Choroid plexus epithelial cell (primary cell): ENCODE measurements at regions not wholly inside any gene's neighbourhood (a gene's known extent, or its start where the extent isn't known, plus 50 kb on each side); places are given as distances from the start of the nearest gene placed in this dataset.
"Not testable (repeated sequence)": the region's sequence is repeated elsewhere in the genome, so short reads cannot be mapped to it uniquely, and the experiment has no call there.

Experiments
- DNase-seq: peaks from one replicate; pipeline ENCODE4 v3.0.0-alpha.2; 2010; ENCODE audit warnings: low read depth
- H3K4me3 ChIP-seq: 2 replicates; pipeline ENCODE4 v1.5.1; 2011; ENCODE audit warnings: low read depth, mild to moderate bottlenecking, control low read depth, low read length, moderate library complexity
- CTCF ChIP-seq: conservative IDR thresholded peaks from 2 replicates; pipeline ENCODE4 v1.5.1; 2011; ENCODE audit warnings: low read depth, mild to moderate bottlenecking, control low read depth, inconsistent platforms, low read length, moderate library complexity

GRCh38 chr10:31210190-31210589, 108.8 kb upstream of the ZEB1 start:
- no peak overlapping the region for H3K4me3 ChIP-seq
- no peak for TF ChIP-seq CTCF
- DNase-seq, result no peak

- DNase-seq, result no peak
- no peak overlapping the region for H3K4me3 ChIP-seq
Measured at GRCh38 chr10:31213959-31214358, 105.1 kb upstream of the ZEB1 start.

GRCh38 chr10:31215052-31215451, 104.0 kb upstream of the ZEB1 start:
- H3K4me3 ChIP-seq, result no peak overlapping the region
- DNase-seq, result no peak
- TF ChIP-seq CTCF, result no peak

More at GRCh38 chr10:31213959-31214358, 105.1 kb upstream of the ZEB1 start:
- no peak for TF ChIP-seq CTCF

GRCh38 chr10:31219306-31219705, 99.7 kb upstream of the ZEB1 start:
- no peak overlapping the region for H3K4me3 ChIP-seq
- TF ChIP-seq CTCF, result no peak
- DNase-seq, result no peak

GRCh38 chr10:31228780-31229179, 90.2 kb upstream of the ZEB1 start:
- not testable (repeated sequence) for DNase-seq, H3K4me3 ChIP-seq

- no peak for TF ChIP-seq CTCF
- DNase-seq, result no peak
- no peak overlapping the region for H3K4me3 ChIP-seq
Measured at GRCh38 chr10:31239961-31240360, 79.1 kb upstream of the ZEB1 start.

- no peak for TF ChIP-seq CTCF
- peak; percentile 79 for DNase-seq
- H3K4me3 ChIP-seq, result no peak overlapping the region
Measured at GRCh38 chr10:31242902-31243301, 76.1 kb upstream of the ZEB1 start.

GRCh38 chr10:31251118-31251517, 67.9 kb upstream of the ZEB1 start:
- not testable (repeated sequence) for DNase-seq, H3K4me3 ChIP-seq
